ENCODE measurements at regions not wholly inside any gene's neighbourhood (a gene's known extent, or its start where the extent isn't known, plus 50 kb on each side); places are given as distances from the start of the nearest gene placed in this dataset.

- no peak for ATAC-seq
- DNase-seq (ENCODE audit: low spot score in 2 of 2): no peak
- no peaks in the 10 kb centered on the region for H3K36me3 Mint-ChIP-seq
- H3K27ac Mint-ChIP-seq: no peak overlapping the region
- no peaks in the 10 kb centered on the region for H3K4me1 Mint-ChIP-seq
- no peaks in the 10 kb centered on the region for H3K9me3 Mint-ChIP-seq
- H3K4me3 Mint-ChIP-seq: no peak overlapping the region
Observed at GRCh38 chr3:181764544-181764943, 52.8 kb downstream of the SOX2 start.

- Mint-ChIP-seq H3K36me3 (no peaks in the 10 kb centered on the region), H3K4me3 (no peak overlapping the region), H3K27ac (no peak overlapping the region), H3K4me1 (no peaks in the 10 kb centered on the region), H3K9me3 (peaks cover 3% of the 10 kb centered on the region)
- ATAC-seq (no peak), DNase-seq (ENCODE audit: low spot score in 2 of 2) (no peak)
Observed at GRCh38 chr3:181770296-181770695, 58.6 kb downstream of the SOX2 start.

GRCh38 chr3:181771120-181771519 is 59.4 kb downstream of the SOX2 start:
- Mint-ChIP-seq H3K4me3 (no peak overlapping the region), H3K9me3 (peaks cover 3% of the 10 kb centered on the region), H3K27ac (no peak overlapping the region), H3K4me1 (no peaks in the 10 kb centered on the region), H3K36me3 (no peaks in the 10 kb centered on the region)
- DNase-seq (ENCODE audit: low spot score in 2 of 2): no peak
- ATAC-seq: no peak

- no peaks in the 10 kb centered on the region for H3K36me3 Mint-ChIP-seq
- H3K27ac Mint-ChIP-seq: no peak overlapping the region
- peaks cover 3% of the 10 kb centered on the region for H3K9me3 Mint-ChIP-seq
- no peaks in the 10 kb centered on the region for H3K4me1 Mint-ChIP-seq
- no peak for ATAC-seq
- no peak for DNase-seq (ENCODE audit: low spot score in 2 of 2)
- no peak overlapping the region for H3K4me3 Mint-ChIP-seq
Observed at GRCh38 chr3:181772166-181772565, 60.4 kb downstream of the SOX2 start.

- ATAC-seq: no peak
- Mint-ChIP-seq H3K4me3 (no peak overlapping the region), H3K9me3 (peaks cover 3% of the 10 kb centered on the region), H3K27ac (no peak overlapping the region), H3K4me1 (no peaks in the 10 kb centered on the region), H3K36me3 (no peaks in the 10 kb centered on the region)
- DNase-seq (ENCODE audit: low spot score in 2 of 2): no peak
Observed at GRCh38 chr3:181773921-181774320, 62.2 kb downstream of the SOX2 start.

GRCh38 chr3:181782306-181782954 is 70.7 kb downstream of the SOX2 start:
- no peaks in the 10 kb centered on the region for H3K36me3 Mint-ChIP-seq
- no peak for DNase-seq (ENCODE audit: low spot score in 2 of 2)
- H3K9me3 Mint-ChIP-seq: no peaks in the 10 kb centered on the region
- no peak overlapping the region for H3K4me3 Mint-ChIP-seq
- no peaks in the 10 kb centered on the region for H3K4me1 Mint-ChIP-seq
- H3K27ac Mint-ChIP-seq: no peak overlapping the region
- ATAC-seq: no peak

GRCh38 chr3:181790561-181790960 is 78.8 kb downstream of the SOX2 start:
- no peaks in the 10 kb centered on the region for H3K4me1 Mint-ChIP-seq
- H3K27ac Mint-ChIP-seq: no peak overlapping the region
- H3K9me3 Mint-ChIP-seq: no peaks in the 10 kb centered on the region
- no peak overlapping the region for H3K4me3 Mint-ChIP-seq
- H3K36me3 Mint-ChIP-seq: no peaks in the 10 kb centered on the region
- DNase-seq (ENCODE audit: low spot score in 2 of 2) (no peak), ATAC-seq (no peak)

GRCh38 chr3:181791056-181791955 is 79.6 kb downstream of the SOX2 start:
- Mint-ChIP-seq H3K4me3 (no peak overlapping the region), H3K4me1 (no peaks in the 10 kb centered on the region), H3K36me3 (no peaks in the 10 kb centered on the region), H3K9me3 (no peaks in the 10 kb centered on the region), H3K27ac (no peak overlapping the region)
- no peak for ATAC-seq
- no peak for DNase-seq (ENCODE audit: low spot score in 2 of 2)

- H3K9me3 Mint-ChIP-seq: no peaks in the 10 kb centered on the region
- DNase-seq (ENCODE audit: low spot score in 2 of 2) (no peak), ATAC-seq (no peak)
- H3K4me1 Mint-ChIP-seq: no peaks in the 10 kb centered on the region
- no peak overlapping the region for H3K27ac Mint-ChIP-seq
- H3K36me3 Mint-ChIP-seq: no peaks in the 10 kb centered on the region
- no peak overlapping the region for H3K4me3 Mint-ChIP-seq
Observed at GRCh38 chr3:181793006-181793405, 81.3 kb downstream of the SOX2 start.

GRCh38 chr3:181794011-181794790 is 82.5 kb downstream of the SOX2 start:
- H3K9me3 Mint-ChIP-seq: peaks cover 2% of the 10 kb centered on the region
- no peak overlapping the region for H3K4me3 Mint-ChIP-seq
- ATAC-seq (no peak), DNase-seq (ENCODE audit: low spot score in 2 of 2) (no peak)
- H3K27ac Mint-ChIP-seq: no peak overlapping the region
- H3K4me1 Mint-ChIP-seq: no peaks in the 10 kb centered on the region
- no peaks in the 10 kb centered on the region for H3K36me3 Mint-ChIP-seq

- no peak for ATAC-seq
Observed at GRCh38 chr3:181796641-181797040, 84.9 kb downstream of the SOX2 start.

GRCh38 chr3:181797431-181797830 is 85.7 kb downstream of the SOX2 start:
- DNase-seq (ENCODE audit: low spot score in 2 of 2) (no peak), ATAC-seq (no peak)
- no peak overlapping the region for H3K4me3 Mint-ChIP-seq
- no peaks in the 10 kb centered on the region for H3K36me3 Mint-ChIP-seq
- H3K4me1 Mint-ChIP-seq: no peaks in the 10 kb centered on the region
- H3K27ac Mint-ChIP-seq: no peak overlapping the region
- H3K9me3 Mint-ChIP-seq: peaks cover 2% of the 10 kb centered on the region

More at GRCh38 chr3:181796641-181797040, 84.9 kb downstream of the SOX2 start:
- Mint-ChIP-seq H3K9me3 (peaks cover 2% of the 10 kb centered on the region), H3K27ac (no peak overlapping the region), H3K4me3 (no peak overlapping the region), H3K4me1 (no peaks in the 10 kb centered on the region), H3K36me3 (no peaks in the 10 kb centered on the region)
- no peak for DNase-seq (ENCODE audit: low spot score in 2 of 2)

- DNase-seq (ENCODE audit: low spot score in 2 of 2) (no peak), ATAC-seq (no peak)
- H3K9me3 Mint-ChIP-seq: no peaks in the 10 kb centered on the region
- H3K4me3 Mint-ChIP-seq: no peak overlapping the region
- H3K36me3 Mint-ChIP-seq: no peaks in the 10 kb centered on the region
- no peak overlapping the region for H3K27ac Mint-ChIP-seq
- H3K4me1 Mint-ChIP-seq: no peaks in the 10 kb centered on the region
Observed at GRCh38 chr3:181805703-181806102, 94.0 kb downstream of the SOX2 start.

- Mint-ChIP-seq H3K36me3 (no peaks in the 10 kb centered on the region), H3K4me3 (no peak overlapping the region), H3K27ac (no peak overlapping the region)
Observed at GRCh38 chr3:181808053-181808452, 96.3 kb downstream of the SOX2 start.

GRCh38 chr3:181823716-181824115 is 112.0 kb downstream of the SOX2 start:
- H3K36me3 Mint-ChIP-seq: no peaks in the 10 kb centered on the region
- peaks cover 8% of the 10 kb centered on the region for H3K9me3 Mint-ChIP-seq
- ATAC-seq (no peak), DNase-seq (ENCODE audit: low spot score in 2 of 2) (no peak)
- no peaks in the 10 kb centered on the region for H3K4me1 Mint-ChIP-seq
- H3K4me3 Mint-ChIP-seq: no peak overlapping the region
- no peak overlapping the region for H3K27ac Mint-ChIP-seq

More at GRCh38 chr3:181808053-181808452, 96.3 kb downstream of the SOX2 start:
- DNase-seq (ENCODE audit: low spot score in 2 of 2): no peak
- no peak for ATAC-seq
- Mint-ChIP-seq H3K4me1 (no peaks in the 10 kb centered on the region), H3K9me3 (no peaks in the 10 kb centered on the region)
